Tibial artery (tissue), 4 donors: ENCODE measurements at regions not wholly inside any gene's neighbourhood (a gene's known extent, or its start where the extent isn't known, plus 50 kb on each side); places are given as distances from the start of the nearest gene placed in this dataset.

Source experiments
- DNase-seq, 2 donors: peaks; one replicate each; pipeline ENCODE4 v3.0.0-alpha.2; 2019
- H3K27ac ChIP-seq, 2 donors: fragments of 200-600 bp; sonication (generic) in 1 of 2; 1 replicate in 1 of 2; 2 replicates in 1 of 2; pipeline ENCODE4 v1.5.1; 2018 to 2019; ENCODE audit warnings: mild to moderate bottlenecking in 1 of 2
- H3K27me3 ChIP-seq, 2 donors: fragments of 200-600 bp; sonication (generic) in 1 of 2; one replicate each; pipeline versions ENCODE4 v1.5.1 to v1.6.0; 2016 to 2019
- H3K36me3 ChIP-seq, 3 donors: fragments of 200-600 bp; sonication (generic) in 2 of 3; one replicate each; pipeline ENCODE4 v1.5.1; 2016 to 2019; ENCODE audit warnings: mild to moderate bottlenecking in 2 of 3
- H3K4me1 ChIP-seq, 4 donors: fragments of 200-600 bp; sonication (generic) in 2 of 4; 1 replicate in 3 of 4; 2 replicates in 1 of 4; pipeline ENCODE4 v1.5.1; 2016 to 2019
- H3K4me3 ChIP-seq, 2 donors: fragments of 200-600 bp; sonication (generic) in 1 of 2; 1 replicate in 1 of 2; 2 replicates in 1 of 2; pipeline ENCODE4 v1.5.1; 2018 to 2019; ENCODE audit warnings: mild to moderate bottlenecking in 2 of 2
- H3K9me3 ChIP-seq, 3 donors: fragments of 200-600 bp; sonication (generic) in 1 of 3; one replicate each; pipeline ENCODE4 v1.5.1; 2016 to 2019
- CTCF ChIP-seq, 2 experiments: fragments of 200-600 bp in 1 of 2; fragments of 450-650 bp in 1 of 2; IDR thresholded peaks; one replicate each; pipeline ENCODE4 v1.5.1; 2017 to 2019; ENCODE audit warnings: antibody characterized with exemption in 2 of 2, mild to moderate bottlenecking in 1 of 2, moderate library complexity in 1 of 2
- intact Hi-C: fragments of 100-400 bp; cut with DNase I; formaldehyde crosslinking; loops from one replicate; pipeline ENCODE4 v1.15.0; 2023; ENCODE audit warnings: low total_unique reads

DNA sequence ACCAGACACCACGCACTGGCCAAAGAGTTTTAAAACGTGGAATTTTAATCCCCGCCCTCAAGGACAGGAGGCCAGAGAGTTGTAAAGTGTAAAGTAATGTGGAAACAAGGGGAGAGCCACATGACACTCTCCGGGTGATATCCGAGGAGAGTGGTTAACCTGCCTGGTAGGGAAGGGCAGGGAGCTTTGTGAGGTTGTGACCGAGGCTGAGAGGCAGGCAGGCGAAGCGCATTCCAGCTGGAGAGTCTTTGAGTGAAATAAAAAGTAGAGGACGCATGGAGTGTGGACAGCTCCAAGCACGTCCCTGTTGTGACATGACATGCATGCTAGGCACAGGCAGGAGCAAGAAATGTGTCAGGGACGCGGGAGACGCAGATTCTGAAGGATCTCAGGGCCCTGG lies 539.5 kb downstream of the RNF144A start:
- H3K27me3 ChIP-seq: peaks cover 0 to 2% of the 10 kb centered on the region in 2 donors
- H3K36me3 ChIP-seq: no peaks in the 10 kb centered on the region
- H3K4me1 ChIP-seq: no peaks in the 10 kb centered on the region
- H3K9me3 ChIP-seq: no peaks in the 10 kb centered on the region
- TF ChIP-seq CTCF (IDR thresholded peaks at IDR 0.05): no peak
- H3K4me3 ChIP-seq: no peak overlapping the region
- DNase-seq: no peak
- intact Hi-C loops: no loop called here
- H3K27ac ChIP-seq: no peak overlapping the region

DNA sequence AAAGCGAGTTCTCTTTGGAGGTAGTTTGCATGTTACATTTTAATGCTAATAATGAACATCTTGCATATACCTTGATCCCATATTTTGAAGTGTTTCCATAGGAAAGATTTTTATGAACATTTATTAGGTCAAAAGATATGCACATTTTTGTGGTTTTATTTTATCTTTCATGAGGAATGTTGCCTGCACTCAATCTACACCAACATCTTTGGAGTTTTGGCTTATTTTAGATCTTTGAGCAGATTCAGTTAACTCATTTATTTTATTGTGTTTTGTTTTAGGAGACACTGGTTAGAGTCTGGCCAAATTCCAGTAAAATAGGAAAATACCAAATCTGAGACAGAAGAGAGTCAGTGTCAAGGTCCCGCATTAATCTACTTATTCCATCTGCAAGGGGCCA lies 540.9 kb downstream of the RNF144A start:
- intact Hi-C loops: no loop called here
- Histone ChIP-seq H3K27me3 (peaks cover 0 to 2% of the 10 kb centered on the region in 2 donors), H3K36me3 (no peaks in the 10 kb centered on the region), H3K4me1 (no peaks in the 10 kb centered on the region), H3K27ac (no peak overlapping the region), H3K9me3 (no peaks in the 10 kb centered on the region), H3K4me3 (no peak overlapping the region)
- TF ChIP-seq CTCF (IDR thresholded peaks at IDR 0.05): no peak
- DNase-seq: no peak

GRCh38 chr2:7467782-7468447 lies 550.7 kb downstream of the RNF144A start:
- Histone ChIP-seq H3K27me3 (no peaks in the 10 kb centered on the region), H3K4me1 (no peaks in the 10 kb centered on the region), H3K4me3 (no peak overlapping the region), H3K36me3 (no peaks in the 10 kb centered on the region), H3K27ac (no peak overlapping the region), H3K9me3 (no peaks in the 10 kb centered on the region)
- no peak for TF ChIP-seq CTCF (IDR thresholded peaks at IDR 0.05)
- DNase-seq: no peak
- intact Hi-C loops: no loop called here

DNA sequence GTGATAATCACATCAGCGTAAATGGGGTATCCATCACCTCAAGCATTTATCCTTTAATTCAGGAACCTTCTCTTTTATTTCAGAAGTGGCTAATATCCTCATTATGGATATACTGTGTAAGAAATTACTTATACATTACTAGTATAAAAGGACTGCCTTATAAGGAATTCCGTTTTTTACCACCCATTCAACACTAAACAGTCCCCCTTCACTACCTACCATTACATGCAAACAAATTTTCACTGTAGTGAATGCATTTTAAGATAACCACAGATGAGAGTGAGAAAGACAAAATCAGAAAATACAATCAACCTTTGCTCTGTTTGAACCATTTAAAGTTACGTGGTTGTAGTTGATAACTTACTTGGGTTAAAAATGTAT lies 551.2 kb downstream of the RNF144A start:
- H3K36me3 ChIP-seq: no peaks in the 10 kb centered on the region
- no peak overlapping the region for H3K4me3 ChIP-seq
- H3K4me1 ChIP-seq: no peaks in the 10 kb centered on the region
- intact Hi-C loops: no loop called here
- no peak overlapping the region for H3K27ac ChIP-seq
- no peaks in the 10 kb centered on the region for H3K27me3 ChIP-seq
- no peaks in the 10 kb centered on the region for H3K9me3 ChIP-seq
- DNase-seq: no peak
- TF ChIP-seq CTCF (IDR thresholded peaks at IDR 0.05): no peak

GRCh38 chr2:7468955-7469354 lies 551.7 kb downstream of the RNF144A start:
- H3K27ac ChIP-seq: no peak overlapping the region
- no peaks in the 10 kb centered on the region for H3K9me3 ChIP-seq
- H3K27me3 ChIP-seq: no peaks in the 10 kb centered on the region
- intact Hi-C loops: no loop called here
- H3K4me1 ChIP-seq: no peaks in the 10 kb centered on the region
- no peak for TF ChIP-seq CTCF (IDR thresholded peaks at IDR 0.05)
- no peak for DNase-seq
- no peak overlapping the region for H3K4me3 ChIP-seq
- no peaks in the 10 kb centered on the region for H3K36me3 ChIP-seq

- Histone ChIP-seq H3K27ac (no peak overlapping the region), H3K4me3 (no peak overlapping the region), H3K36me3 (no peaks in the 10 kb centered on the region), H3K4me1 (no peaks in the 10 kb centered on the region), H3K9me3 (no peaks in the 10 kb centered on the region), H3K27me3 (no peaks in the 10 kb centered on the region)
- intact Hi-C loops: no loop called here
- TF ChIP-seq CTCF (IDR thresholded peaks at IDR 0.05): no peak
- no peak for DNase-seq
Measured at GRCh38 chr2:7471185-7471584, 554.0 kb downstream of the RNF144A start.
